Left ventricle myocardium inferior (tissue), 1 donor: ENCODE measurements at regions not wholly inside any gene's neighbourhood (a gene's known extent, or its start where the extent isn't known, plus 50 kb on each side); places are given as distances from the start of the nearest gene placed in this dataset.

ENCODE experiments used
- DNase-seq: peaks from one replicate; pipeline ENCODE4 v3.0.0-alpha.2; 2020
- H3K27ac ChIP-seq: fragments of 200-600 bp; replicated peaks from 2 replicates; pipeline ENCODE4 v1.8.0; 2021
- H3K27me3 ChIP-seq: fragments of 200-600 bp; 2 replicates; pipeline ENCODE4 v1.8.0; 2021; ENCODE audit warnings: low read depth
- H3K36me3 ChIP-seq: fragments of 200-600 bp; 2 replicates; pipeline ENCODE4 v1.8.0; 2021
- H3K4me1 ChIP-seq: fragments of 200-600 bp; 2 replicates; pipeline ENCODE4 v1.8.0; 2021
- H3K4me3 ChIP-seq: fragments of 200-600 bp; 2 replicates; pipeline ENCODE4 v1.8.0; 2021; ENCODE audit warnings: mild to moderate bottlenecking, moderate library complexity
- H3K9me3 ChIP-seq: fragments of 200-600 bp; replicated peaks from 2 replicates; pipeline ENCODE4 v1.8.0; 2021
- intact Hi-C: fragments of 100-400 bp; cut with micrococcal nuclease; formaldehyde crosslinking; loops from one replicate; pipeline ENCODE4 v1.11.0; 2022
- TF ChIP-seq, protein P1 (sequence below): fragments of 200-600 bp; IDR thresholded peaks from 2 replicates; pipeline ENCODE4 v1.8.0; 2021; ENCODE audit warnings: antibody characterized with exemption, mild to moderate bottlenecking, borderline replicate concordance
- donor health status: DM: no; HTN: yes; CAD: no; lungs with severe emphysema.

DNA sequence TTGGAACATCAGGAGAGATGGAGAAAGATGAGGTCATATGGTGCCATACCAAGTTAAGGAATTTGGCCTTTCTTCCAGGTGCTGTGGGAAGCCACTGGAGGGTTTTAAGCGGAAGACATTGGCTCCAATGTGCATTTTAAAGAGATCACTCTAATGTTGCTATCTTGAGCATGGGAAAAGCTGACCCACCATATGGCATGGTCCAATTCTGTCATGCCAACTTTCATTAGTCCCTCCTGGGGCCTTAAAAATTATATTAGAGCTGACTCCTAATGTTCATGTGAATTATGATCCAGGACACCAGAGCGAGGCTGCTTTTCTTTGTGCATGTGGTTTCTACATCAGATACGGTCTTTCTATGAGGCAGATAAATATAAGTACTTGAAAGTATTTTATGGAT lies 335.0 kb upstream of the TSHZ2 start:
- intact Hi-C loops, result no loop called here
- TF ChIP-seq, protein P1, sequence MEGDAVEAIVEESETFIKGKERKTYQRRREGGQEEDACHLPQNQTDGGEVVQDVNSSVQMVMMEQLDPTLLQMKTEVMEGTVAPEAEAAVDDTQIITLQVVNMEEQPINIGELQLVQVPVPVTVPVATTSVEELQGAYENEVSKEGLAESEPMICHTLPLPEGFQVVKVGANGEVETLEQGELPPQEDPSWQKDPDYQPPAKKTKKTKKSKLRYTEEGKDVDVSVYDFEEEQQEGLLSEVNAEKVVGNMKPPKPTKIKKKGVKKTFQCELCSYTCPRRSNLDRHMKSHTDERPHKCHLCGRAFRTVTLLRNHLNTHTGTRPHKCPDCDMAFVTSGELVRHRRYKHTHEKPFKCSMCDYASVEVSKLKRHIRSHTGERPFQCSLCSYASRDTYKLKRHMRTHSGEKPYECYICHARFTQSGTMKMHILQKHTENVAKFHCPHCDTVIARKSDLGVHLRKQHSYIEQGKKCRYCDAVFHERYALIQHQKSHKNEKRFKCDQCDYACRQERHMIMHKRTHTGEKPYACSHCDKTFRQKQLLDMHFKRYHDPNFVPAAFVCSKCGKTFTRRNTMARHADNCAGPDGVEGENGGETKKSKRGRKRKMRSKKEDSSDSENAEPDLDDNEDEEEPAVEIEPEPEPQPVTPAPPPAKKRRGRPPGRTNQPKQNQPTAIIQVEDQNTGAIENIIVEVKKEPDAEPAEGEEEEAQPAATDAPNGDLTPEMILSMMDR, result no peak
- no peaks in the 10 kb centered on the region for H3K4me1 ChIP-seq
- no peak overlapping the region for H3K27ac ChIP-seq
- no peak overlapping the region for H3K4me3 ChIP-seq
- no peaks in the 10 kb centered on the region for H3K27me3 ChIP-seq
- no peak for DNase-seq
- H3K36me3 ChIP-seq, result no peaks in the 10 kb centered on the region
- no peaks in the 10 kb centered on the region for H3K9me3 ChIP-seq

DNA sequence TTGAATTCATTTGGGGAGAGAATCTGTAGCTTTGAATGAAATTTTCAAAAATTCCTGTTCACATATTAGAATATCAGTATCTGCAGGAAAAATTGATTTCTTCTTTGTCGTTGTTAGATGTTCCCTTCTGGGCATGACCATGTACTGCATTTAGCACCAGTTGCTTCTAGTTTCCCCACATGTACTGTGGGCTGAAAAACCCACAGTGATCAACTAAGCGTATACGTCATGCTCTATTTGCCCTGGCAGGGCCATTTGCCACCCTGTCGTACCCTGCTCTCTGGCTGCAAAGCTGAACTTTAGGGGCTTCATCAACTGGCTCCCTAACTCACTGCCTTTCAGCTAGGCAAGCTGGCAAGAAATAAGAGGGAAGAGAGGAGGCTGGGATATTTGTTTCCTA lies 340.7 kb upstream of the TSHZ2 start:
- DNase-seq, result no peak
- peaks cover 7% of the 10 kb centered on the region for H3K9me3 ChIP-seq
- TF ChIP-seq, protein P1, result no peak
- intact Hi-C loops, result no loop called here
- no peak overlapping the region for H3K4me3 ChIP-seq
- H3K27me3 ChIP-seq, result no peaks in the 10 kb centered on the region
- no peak overlapping the region for H3K27ac ChIP-seq
- no peaks in the 10 kb centered on the region for H3K36me3 ChIP-seq
- no peaks in the 10 kb centered on the region for H3K4me1 ChIP-seq

DNA sequence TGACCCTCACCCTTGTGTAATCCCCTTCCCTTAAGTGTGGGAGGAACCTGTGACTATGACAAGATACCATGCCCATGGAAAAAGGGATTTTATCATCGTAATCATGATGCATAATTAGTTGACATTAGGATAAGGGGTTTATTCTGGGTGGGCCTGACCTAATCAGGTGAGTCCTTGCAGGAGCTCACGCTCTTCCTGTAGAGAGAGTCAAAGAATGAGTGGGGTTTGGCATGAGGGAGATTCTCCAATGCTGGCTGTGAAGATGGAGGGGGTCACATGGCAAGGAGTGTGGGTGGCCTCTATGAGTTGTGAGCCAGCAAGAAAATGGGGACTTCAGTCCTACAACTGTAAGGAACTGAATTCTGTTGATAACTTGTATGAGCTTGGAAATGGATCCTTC lies 342.0 kb upstream of the TSHZ2 start:
- TF ChIP-seq, protein P1, result no peak
- DNase-seq, result no peak
- Histone ChIP-seq H3K36me3 (no peaks in the 10 kb centered on the region), H3K4me1 (no peaks in the 10 kb centered on the region), H3K4me3 (no peak overlapping the region), H3K9me3 (peaks cover 7% of the 10 kb centered on the region), H3K27me3 (no peaks in the 10 kb centered on the region), H3K27ac (no peak overlapping the region)
- intact Hi-C loops, result no loop called here

DNA sequence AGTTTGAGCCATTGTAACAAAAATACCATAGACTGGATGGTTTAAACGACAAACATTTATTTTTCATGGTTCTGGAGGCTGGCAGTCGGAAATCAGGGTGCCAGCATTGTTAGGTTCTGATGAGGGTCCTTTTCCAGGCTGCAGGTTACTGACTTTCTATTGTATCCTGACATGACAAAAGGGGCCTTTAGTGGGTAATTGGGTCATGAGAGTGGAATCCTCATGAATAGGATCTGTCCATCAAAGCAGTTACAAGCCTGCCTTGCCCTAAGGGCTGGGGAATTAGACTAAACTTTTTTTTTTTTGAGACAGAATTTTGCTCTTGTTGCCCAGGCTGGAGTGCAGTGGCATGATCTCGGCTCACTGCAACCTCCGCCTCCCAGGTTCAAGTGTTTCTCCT lies 347.9 kb upstream of the TSHZ2 start:
- Histone ChIP-seq H3K4me3 (no peak overlapping the region), H3K27me3 (no peaks in the 10 kb centered on the region), H3K9me3 (no peaks in the 10 kb centered on the region), H3K4me1 (no peaks in the 10 kb centered on the region), H3K27ac (no peak overlapping the region), H3K36me3 (no peaks in the 10 kb centered on the region)
- DNase-seq, result no peak
- intact Hi-C loops, result no loop called here
- TF ChIP-seq, protein P1, result no peak

DNA sequence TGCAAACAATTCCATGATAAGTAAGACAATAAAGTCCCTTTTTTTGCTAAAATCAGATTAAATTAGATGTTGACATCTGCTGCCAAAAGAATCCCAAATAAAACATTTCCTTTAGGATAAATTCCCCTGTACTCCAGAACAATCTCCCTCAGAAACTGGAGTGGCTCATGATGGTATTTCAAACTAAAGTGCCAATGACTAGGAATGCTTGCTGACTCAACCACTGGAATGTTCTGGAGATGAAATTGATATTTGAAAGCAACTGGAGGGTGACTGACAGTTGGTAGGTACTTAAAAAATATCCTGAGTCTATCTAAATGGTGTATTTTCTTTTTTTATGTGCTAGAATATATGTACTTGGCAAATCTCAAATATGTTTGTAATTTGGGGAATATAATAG lies 350.1 kb upstream of the TSHZ2 start:
- no peak for DNase-seq
- no peak overlapping the region for H3K27ac ChIP-seq
- no peak overlapping the region for H3K4me3 ChIP-seq
- H3K4me1 ChIP-seq, result no peaks in the 10 kb centered on the region
- no peaks in the 10 kb centered on the region for H3K9me3 ChIP-seq
- H3K27me3 ChIP-seq, result peaks cover 2% of the 10 kb centered on the region
- TF ChIP-seq, protein P1, result no peak
- intact Hi-C loops, result no loop called here
- no peaks in the 10 kb centered on the region for H3K36me3 ChIP-seq

DNA sequence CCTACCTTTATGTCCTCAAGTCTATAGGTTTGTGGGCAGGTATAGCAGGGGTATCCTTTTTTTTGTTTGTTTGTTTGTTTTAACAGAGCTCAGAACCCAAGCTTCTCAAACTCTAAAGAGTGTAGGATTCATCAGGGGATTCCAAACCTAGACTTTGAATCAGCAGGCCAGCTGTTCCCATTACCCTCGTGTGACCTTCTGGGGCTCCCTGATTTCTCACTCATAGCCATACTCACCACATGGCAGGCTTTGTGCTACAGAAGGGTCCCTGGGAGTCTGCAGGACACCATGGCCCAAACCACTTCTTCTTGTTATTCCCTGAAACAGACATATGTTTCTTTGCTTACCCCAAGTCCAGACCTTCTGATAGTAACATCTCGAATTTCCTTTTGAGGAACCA lies 350.8 kb upstream of the TSHZ2 start:
- Histone ChIP-seq H3K27me3 (peaks cover 7% of the 10 kb centered on the region), H3K4me1 (no peaks in the 10 kb centered on the region), H3K36me3 (no peaks in the 10 kb centered on the region), H3K27ac (no peak overlapping the region), H3K9me3 (no peaks in the 10 kb centered on the region), H3K4me3 (no peak overlapping the region)
- no peak for DNase-seq
- TF ChIP-seq, protein P1, result no peak
- intact Hi-C loops, result no loop called here
